Transverse colon (tissue), 4 donors: ENCODE measurements at regions not wholly inside any gene's neighbourhood (a gene's known extent, or its start where the extent isn't known, plus 50 kb on each side); places are given as distances from the start of the nearest gene placed in this dataset.

ENCODE experiments used
- EP300 ChIP-seq: sonication (generic); formaldehyde crosslinking; IDR thresholded peaks from one replicate; pipeline ENCODE4 v1.6.1; 2017; ENCODE audit warnings: antibody characterized with exemption, low read depth
- POLR2A ChIP-seq: fragments of 450-650 bp; IDR thresholded peaks from one replicate; pipeline ENCODE4 v1.6.1; 2016; ENCODE audit warnings: antibody characterized with exemption, mild to moderate bottlenecking, moderate library complexity
- POLR2AphosphoS5 ChIP-seq, 3 donors: sonication (generic); formaldehyde crosslinking; IDR thresholded peaks; one replicate each; pipeline ENCODE4 v1.6.1; 2016; ENCODE audit warnings: antibody characterized with exemption in 3 of 3
- TF ChIP-seq, protein P1 (sequence below), 5 experiments: fragments of 200-600 bp in 3 of 5; fragments of 450-650 bp in 2 of 5; sonication (generic) in 3 of 5; IDR thresholded peaks; 1 replicate in 2 of 5; 2 replicates in 3 of 5; pipeline ENCODE4 v1.5.1; 2016 to 2017; ENCODE audit warnings: antibody characterized with exemption in 5 of 5, inconsistent platforms in 3 of 5, mild to moderate bottlenecking in 2 of 5, moderate library complexity in 1 of 5

GRCh38 chr10:65565246-65565645, 1360.6 kb upstream of the LRRTM3 start:
- TF ChIP-seq, protein P1, sequence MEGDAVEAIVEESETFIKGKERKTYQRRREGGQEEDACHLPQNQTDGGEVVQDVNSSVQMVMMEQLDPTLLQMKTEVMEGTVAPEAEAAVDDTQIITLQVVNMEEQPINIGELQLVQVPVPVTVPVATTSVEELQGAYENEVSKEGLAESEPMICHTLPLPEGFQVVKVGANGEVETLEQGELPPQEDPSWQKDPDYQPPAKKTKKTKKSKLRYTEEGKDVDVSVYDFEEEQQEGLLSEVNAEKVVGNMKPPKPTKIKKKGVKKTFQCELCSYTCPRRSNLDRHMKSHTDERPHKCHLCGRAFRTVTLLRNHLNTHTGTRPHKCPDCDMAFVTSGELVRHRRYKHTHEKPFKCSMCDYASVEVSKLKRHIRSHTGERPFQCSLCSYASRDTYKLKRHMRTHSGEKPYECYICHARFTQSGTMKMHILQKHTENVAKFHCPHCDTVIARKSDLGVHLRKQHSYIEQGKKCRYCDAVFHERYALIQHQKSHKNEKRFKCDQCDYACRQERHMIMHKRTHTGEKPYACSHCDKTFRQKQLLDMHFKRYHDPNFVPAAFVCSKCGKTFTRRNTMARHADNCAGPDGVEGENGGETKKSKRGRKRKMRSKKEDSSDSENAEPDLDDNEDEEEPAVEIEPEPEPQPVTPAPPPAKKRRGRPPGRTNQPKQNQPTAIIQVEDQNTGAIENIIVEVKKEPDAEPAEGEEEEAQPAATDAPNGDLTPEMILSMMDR (IDR thresholded peaks at IDR 0.05): no peak
- no peak for TF ChIP-seq POLR2A
- TF ChIP-seq EP300: no peak
- TF ChIP-seq POLR2AphosphoS5 (IDR thresholded peaks at IDR 0.05): no peak
